ENCODE measurements at regions not wholly inside any gene's neighbourhood (a gene's known extent, or its start where the extent isn't known, plus 50 kb on each side); places are given as distances from the start of the nearest gene placed in this dataset.

DNA sequence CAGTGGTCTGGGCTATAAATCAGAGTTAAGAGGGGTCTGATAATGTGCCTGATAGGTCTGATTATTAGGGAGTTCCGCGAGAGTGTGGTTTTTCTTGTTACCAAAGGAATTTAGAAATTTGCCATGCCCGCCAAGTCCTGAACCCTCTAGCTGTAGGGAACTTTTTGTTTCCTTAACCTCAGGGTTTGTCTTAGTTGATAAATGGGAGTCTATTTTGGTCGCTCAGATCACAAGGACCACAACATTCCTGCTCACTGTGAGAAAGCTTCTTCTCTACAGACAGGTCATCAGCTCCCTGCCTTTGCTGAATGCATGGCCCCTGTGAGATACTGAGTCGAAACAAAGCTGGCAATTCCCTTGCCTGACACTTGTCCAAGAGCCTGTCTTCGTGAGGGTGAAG is 497.8 kb downstream of the HS3ST4 start:
- no peak for DNase-seq (ENCODE audit: low spot score)

DNA sequence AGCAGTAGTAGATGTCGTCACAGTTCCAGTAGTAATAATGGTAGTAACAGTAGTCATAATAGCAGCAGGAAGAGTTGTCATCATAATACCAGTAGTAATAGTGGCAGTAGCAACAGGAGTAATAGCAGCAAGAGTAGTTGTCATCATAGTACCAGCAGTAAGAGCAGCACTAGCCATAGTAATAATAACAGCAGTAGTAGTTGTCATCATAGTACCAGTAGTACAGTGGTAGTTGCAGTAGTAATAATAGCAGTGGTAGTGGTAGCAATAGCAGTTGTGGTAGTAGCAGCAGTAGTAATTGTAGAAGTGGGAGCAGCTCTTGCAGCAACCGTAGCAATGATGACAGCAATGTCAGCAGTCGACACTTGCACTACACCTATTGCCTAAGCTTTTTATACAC is 502.8 kb downstream of the HS3ST4 start:
- DNase-seq (ENCODE audit: low spot score): no peak

DNA sequence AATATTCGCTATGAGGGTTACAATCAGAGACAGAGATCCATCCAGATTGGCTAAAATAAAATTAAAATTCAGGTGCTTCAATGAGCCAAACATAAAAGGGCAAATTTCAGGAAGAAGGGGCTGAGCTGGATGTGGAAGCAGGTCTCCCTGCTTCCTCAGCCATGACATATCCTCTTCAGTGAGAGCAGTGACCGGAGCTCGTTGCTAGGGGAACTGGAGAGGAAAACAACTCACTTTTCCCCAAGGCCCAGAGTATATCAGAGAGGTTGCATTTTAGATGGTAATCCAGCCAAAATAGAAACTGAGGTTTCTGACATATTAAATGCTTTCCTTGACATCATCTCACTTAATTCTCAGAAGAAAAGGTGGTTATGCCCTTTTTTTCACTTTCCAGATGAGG is 503.5 kb downstream of the HS3ST4 start:
- no peak for DNase-seq (ENCODE audit: low spot score)

DNA sequence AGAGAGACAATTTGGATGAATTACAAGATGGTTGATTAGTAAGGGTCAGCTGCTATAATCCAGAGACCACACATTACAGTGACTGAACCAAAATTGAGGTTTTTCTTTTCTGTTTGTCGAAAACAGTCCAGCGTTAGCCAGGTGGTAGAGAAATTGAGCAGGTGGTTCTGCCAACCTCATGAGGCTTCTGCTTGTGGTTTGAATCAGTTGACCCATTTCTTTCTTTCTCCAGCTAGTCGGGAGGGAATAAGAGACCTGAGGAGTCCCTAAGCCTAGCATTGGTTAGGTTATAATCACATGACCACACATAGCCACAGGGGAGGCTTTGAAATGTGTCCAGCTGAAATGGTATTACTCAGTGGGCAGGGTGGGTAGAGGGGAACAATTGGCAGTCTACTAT is 504.6 kb downstream of the HS3ST4 start:
- DNase-seq (ENCODE audit: low spot score): no peak

DNA sequence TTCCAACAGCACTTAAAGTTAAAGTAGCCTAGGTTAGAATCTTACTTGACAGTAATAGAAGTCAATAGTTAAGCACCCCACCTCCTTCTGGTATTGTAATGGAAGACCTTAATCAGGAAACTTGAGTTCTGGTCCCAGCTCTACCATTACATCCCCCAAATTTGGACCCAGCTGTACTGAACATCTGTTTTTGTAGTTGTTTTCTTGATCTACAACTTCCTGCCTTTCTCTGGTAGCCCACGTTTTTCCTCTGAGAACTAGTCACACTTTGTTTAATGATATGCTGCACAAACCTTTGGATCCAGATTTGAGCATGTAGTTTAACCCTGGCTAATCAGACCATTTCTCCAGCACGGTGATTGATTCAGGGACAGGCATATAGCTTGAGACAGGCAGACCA is 505.0 kb downstream of the HS3ST4 start:
- DNase-seq (ENCODE audit: low spot score): no peak

DNA sequence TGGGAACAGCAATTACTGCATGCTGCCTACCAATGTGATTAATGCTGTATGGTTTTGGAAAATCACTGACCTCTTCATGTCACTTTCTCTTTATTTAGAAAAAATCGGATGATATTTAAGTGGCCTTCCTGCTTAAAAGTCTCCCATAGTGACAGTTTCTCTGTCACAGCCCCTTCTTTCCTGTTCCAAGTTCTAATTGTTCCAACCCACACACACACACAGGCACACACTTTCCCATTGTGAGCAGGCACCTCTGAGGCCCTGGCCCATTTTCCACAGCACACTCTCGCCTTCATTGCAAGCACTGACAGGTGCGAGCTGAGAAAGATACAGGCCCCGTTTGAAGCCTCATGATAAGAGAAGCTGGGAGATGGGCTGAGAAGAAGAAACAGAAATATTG is 505.9 kb downstream of the HS3ST4 start:
- DNase-seq (ENCODE audit: low spot score): no peak

DNA sequence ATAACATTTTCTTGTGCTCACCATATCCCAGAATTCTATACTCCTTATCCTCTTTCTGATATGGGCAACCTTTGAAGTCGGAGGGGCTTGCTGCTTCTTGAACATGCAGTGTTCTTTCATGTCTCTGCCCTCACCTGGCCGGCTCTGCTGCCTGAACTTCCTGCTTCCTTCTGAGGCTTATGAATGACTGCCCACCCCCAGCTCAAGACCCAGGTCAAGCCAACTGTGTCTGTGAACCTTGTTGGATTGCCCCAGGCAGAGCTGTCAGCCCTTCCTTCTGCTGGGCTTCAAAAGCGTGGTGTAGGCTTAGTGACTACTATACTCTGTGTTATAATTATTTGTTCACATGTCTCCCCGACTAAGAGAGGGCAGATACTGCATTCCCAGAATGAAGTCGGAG is 506.5 kb downstream of the HS3ST4 start:
- no peak for DNase-seq (ENCODE audit: low spot score)

DNA sequence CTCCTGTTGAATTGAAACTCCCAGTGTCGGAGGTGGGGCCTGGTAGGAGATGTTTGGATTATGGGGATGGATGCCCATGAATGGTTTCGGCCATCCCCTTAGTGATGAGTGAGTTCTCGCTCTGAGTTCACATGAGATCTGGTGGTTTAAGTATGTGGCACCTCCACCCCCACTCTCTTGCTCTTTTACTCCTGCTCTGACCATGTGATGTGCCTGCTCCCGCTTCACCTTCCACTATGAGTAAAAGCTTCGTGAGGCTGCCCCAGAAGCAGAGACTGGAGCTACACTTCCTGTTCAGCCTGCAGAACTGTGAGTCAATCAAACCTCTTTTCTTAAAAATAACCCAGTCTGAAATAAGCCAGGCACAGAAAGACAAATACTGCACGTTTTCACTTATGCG is 512.4 kb downstream of the HS3ST4 start:
- DNase-seq (ENCODE audit: low spot score): no peak

DNA sequence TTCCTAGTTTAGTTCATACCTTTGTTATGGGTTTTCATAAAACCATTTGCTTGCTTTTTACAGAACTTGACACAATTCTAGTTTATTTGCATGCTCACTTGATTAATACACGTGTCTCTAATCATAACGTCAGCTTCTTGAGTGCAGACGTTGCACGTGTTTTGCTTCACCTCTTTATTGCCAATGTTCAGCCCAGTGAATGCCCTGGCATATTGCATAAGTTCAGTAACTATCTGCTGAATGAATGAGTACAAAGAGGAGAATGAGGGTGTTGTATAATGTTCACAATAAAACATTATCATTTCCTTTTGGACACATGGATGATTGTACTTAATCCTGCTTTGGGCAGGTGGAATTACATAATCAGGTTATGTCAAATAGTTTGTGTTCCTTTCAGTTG is 519.8 kb downstream of the HS3ST4 start:
- DNase-seq (ENCODE audit: low spot score): no peak

DNA sequence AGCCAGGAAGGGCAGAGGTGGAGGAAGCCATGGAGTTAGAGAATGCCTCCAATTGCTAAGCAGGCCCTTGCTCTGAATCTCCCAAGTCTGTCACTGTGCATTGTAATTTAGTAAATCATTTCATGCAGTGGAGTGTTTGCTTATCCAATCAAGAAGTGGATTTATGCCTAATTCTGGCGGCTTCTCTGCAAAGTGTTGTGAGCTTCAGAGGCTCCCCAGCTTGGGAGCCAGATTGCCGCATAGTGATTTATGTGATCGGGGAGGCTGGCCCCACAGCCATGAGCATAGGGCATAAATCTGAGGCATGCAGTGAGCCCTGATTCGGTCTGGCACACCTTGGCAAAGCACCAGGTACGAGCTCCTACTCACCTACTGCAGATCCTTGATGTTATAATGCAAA is 520.8 kb downstream of the HS3ST4 start:
- DNase-seq (ENCODE audit: low spot score): no peak

DNA sequence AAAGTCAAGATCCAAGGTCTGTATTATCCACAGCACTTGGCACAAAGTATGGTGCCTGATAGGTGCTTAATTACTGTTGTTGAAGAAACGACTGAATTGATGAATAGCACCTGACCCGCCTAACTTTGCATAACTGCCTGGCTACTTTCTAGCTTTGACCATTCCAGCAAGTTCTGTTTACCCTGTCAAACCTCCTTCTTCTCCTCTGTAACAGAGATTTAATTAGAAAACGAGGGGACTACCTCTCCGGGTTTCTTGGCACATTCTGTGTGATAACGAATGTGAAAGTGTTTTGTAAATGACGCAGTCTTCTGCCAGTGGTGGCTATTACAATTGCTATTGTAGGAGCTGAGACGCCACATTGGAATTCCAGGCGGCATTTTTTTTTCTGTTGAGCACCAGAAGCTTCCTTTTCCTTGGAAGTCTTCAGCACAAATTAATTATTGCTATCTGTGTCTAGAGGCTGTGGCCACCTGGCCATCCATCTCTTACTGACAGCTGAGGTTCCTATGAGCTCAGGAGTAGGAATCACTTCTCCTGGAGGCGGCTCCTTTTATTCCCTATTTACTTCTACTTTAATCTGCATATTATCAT is 522.9 kb downstream of the HS3ST4 start:
- DNase-seq (ENCODE audit: low spot score): no peak

DNA sequence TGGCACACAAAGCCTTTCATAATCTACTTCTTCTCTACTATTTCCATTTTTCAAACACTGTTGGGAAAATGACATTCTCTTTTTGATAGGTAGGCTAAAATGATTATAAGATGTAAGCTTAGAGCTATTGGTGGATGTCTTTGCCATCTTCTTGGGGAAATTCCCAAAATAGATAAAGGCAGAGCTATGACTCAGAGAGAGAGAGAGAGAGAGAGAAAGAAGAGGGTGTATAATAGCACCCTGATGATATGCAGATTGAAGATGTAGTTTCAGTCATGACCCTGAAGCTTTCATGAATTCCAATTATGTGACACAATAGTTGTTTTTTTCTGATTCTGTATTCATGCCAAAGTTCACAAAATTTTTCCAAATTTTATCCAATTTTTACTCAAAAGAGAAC is 529.1 kb downstream of the HS3ST4 start:
- DNase-seq (ENCODE audit: low spot score): no peak

DNA sequence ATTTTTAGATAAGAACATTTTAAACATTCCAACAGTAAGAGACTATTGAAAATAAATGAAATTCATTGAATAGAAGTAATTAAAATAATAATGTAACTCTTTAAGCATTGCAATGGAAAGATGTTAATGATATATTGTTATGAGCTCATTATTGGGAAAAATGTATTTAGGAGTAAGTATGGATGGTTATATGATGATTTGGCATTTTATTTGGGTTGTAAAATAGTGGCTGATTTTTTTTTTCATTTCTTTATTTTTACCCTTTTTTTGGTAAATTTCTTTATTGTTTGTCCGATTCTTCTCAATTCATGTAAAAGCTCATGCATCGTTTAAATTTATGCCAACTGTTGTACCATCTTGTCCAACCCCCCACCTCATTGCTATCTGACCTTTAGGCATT is 539.9 kb downstream of the HS3ST4 start:
- DNase-seq (ENCODE audit: low spot score): no peak

DNA sequence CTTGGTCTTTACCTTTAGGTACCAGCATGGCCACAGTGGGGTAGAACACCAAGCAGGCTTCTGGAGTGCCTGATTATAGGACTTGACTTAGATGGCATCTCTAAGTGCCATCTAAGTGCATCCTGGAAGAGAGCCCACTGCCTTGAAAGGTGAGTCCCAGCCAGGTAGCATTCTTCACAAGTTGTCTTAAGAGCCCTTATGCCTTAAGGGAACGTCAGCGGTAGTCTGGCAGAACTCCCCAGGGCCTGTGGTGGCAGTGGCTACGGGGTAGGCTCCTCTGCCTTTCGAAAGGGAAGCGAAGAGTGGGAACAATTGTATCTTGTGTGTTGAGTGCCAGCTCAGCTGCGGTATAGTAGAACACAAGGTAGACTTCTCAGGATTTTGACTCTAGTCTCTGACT is 549.0 kb downstream of the HS3ST4 start:
- DNase-seq (ENCODE audit: low spot score): no peak

DNA sequence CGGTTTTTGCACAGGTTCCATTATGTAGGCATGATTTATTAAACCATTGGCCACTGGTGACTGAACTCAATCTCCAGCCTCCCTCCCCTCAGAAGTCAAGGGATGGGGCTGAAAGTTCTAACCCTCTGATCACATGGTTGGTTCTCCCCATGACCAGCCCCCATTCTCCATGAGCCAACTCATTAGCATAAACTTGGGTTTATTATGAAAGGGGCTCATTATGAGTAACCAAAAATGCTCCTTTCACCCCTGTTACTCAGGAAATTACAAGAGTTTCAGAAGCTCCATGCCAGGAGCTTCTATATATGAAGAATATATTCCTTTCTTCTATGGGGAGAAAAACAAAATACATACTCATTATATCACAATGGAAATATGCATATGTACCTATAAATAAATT is 555.3 kb downstream of the HS3ST4 start:
- no peak for DNase-seq (ENCODE audit: low spot score)

DNA sequence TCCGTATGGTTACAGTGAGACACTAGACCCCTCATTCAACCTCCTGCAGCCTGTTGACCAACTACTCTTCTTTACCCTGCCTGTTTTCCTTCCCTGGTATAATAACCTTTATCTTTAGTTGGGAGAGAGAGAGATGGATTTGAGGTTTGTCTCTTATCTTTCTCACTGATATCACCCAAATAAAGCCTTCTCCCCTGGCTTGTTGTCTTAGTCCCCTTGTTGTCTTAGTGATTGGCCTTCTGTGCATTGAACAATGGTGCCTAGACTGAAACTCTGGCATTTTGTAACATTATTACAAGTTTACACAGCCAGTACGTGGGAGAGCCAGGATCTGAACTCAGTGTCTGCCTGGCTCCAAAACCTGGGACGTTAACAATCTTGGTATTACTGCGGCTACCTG is 560.8 kb downstream of the HS3ST4 start:
- DNase-seq (ENCODE audit: low spot score): no peak

DNA sequence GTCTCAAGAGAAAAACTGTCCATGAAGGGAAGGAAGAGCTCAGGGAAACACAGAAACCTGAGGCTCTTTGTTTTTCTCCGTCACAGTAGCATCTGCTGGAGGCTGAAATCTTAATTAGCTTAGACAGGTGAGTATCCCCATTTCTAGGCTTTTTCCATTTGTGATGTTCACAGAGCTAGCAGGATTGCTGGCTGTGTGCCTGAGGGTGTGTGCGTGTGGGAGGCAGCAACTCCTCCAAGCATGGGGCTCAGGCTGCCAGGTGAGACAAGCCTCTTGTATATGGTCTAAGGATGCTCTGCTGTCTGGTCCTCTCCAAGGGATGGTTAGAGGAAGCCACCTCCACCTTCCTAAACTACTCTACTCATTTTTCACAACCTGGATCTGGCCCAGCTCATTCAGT is 569.9 kb downstream of the HS3ST4 start:
- no peak for DNase-seq (ENCODE audit: low spot score)

DNA sequence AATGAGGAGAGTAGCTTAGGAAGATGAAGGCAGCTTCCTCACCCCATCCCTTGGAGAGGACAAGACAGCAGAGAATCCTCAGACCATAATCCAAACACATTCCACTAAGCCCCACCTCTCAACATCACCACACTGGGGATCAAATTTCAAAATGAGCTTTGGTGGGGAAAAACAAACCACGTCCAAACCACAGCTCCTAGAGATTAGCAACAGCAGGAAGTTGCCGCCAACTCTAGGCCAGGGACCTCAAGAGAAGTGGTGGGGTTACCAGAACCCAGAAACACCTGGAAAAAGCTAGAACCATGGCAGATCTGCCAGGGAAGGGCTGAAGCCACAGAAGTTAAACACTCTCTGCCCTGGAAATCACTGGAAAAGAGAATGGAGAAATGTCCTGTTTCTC is 571.6 kb downstream of the HS3ST4 start:
- no peak for DNase-seq (ENCODE audit: low spot score)

DNA sequence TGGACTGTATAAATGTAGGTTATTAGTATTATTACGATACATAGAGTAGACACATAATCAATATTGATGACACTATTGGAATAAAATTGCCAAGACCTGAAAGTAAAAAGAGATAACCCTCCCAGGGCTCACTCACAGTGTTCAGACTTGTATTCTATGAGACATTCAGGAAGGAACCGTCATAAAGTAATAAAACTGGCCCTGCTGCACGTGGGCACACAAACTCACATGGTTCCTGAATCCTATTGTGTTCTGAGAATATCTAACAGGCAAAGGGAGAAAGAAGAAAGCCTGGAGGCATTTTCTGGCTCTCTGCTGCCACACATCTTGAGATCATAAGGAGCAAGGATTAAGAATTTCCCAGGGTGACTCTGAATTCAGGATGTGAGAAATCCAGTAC is 575.9 kb downstream of the HS3ST4 start:
- DNase-seq (ENCODE audit: low spot score): no peak

DNA sequence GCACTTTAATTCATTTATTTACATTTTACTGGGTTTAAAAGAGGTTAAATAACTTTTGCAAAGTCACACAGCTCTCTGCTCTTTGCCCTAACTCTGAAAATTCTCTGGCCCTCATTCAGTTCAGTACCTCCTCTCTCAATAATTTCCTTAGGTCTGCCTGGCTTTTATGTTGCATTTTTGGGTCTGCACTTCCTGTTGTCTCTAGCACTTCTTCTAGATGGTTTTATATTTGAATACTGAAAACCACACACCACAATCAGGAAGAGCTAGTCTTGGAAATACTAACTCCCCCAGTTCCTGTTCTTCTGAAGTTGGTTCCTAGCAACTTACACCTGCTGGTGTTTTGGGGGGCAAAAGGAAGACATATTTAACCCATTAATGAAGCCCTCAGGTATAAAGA is 577.9 kb downstream of the HS3ST4 start:
- no peak for DNase-seq (ENCODE audit: low spot score)

DNA sequence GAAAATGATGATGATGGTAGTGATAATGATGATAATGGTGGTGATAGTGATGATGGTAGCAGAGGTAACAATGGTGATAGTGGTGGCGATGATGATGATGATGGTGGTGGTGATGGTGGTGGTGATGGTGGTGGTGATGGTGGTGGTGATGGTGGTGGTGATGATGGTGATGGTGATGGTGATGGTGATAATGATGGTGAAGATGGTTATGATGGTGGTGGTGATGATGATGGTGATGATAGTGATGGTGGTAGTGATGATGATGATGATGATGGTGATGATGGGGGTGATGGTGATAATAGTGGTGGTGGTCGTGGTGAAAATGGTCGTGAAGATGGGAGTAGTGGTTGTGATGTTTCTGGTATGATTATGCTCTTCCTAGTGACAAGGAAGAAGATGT is 581.8 kb downstream of the HS3ST4 start:
- no peak for DNase-seq (ENCODE audit: low spot score)

DNA sequence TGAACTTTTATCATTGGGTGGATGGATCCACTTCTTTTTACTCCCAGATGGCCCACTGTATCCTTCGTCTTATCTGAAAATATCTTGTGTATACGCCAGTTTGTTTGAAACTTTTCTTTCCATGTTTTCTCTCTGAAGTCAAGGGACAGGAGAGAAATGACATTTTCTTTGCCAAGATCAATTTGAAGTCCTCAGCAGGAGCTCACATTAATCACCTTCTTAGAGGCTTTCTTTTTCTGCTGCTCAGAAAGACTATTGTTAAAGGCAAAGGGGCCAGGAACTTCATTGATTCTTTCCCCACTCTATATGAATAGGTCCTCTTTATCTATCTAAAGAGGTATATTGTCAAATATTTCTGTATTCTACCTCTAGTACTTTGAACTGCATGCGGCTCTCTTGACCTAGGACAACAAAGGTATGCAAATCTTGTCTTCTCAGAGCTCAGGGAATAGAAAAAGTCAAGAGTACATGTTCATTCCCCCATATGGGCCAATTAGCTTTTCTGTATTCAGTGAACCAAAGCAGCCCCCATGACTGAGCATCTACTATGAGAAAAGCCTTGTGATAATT is 583.3 kb downstream of the HS3ST4 start:
- no peak for DNase-seq (ENCODE audit: low spot score)

DNA sequence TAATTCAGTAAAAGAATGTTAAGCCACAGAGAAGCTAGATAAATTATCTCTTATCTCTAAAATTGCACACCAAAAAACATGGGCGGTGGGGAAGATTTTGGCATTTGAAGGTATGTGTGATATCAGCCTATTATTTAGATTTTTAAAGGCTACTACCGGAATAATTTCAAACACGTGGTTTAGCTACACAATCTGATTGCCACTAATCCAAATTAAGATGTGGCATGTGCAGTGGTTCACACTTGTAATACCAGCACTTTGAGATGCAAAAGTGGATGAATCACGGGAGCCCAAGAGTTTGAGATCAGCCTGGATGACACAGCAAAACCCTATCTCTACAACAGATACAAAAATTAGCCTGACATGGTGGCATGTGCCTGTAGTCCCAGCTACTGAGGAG is 584.5 kb downstream of the HS3ST4 start:
- DNase-seq (ENCODE audit: low spot score): no peak

DNA sequence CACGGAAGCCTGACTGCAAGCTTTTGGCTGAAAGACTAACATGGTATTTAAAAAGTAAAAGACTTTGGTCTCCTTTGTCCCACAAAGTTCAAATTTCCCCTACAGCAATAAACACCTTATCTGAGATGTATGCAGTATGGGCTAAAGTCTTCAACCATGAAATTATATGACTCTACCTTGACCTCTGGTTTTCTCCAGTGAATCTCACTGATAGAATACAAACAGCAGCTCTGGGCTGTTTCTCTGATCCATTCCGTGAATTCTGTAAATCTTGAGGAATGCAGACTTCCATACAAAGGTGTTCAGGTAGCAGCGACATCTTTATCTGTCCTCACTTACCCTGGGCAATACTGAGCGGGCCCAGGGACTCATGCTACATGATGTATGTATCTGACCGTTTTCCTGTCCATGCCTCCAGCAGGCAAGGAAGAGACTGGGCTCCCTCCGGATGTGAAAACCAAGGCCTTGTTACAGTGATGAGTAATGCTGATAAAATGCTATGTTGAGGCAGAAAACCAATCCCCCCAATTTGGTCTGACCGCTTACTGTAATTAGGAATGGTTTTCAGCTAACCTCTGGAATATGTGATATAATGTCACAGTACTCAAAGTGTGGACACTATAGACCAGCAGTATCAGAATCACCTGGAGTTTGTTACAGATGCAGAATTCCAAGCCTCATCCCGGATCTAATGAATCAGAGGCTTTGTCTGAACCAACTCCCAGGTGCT is 589.8 kb downstream of the HS3ST4 start:
- DNase-seq (ENCODE audit: low spot score): no peak

Measured in SK-N-DZ (cell line).